Astrocyte (in vitro differentiated cells and primary cell): ENCODE measurements at regions not wholly inside any gene's neighbourhood (a gene's known extent, or its start where the extent isn't known, plus 50 kb on each side); places are given as distances from the start of the nearest gene placed in this dataset.

Experiments
- EZH2 ChIP-seq: IDR thresholded peaks from 2 replicates; pipeline ENCODE4 v1.6.1; 2012; ENCODE audit warnings: mild to moderate bottlenecking, low read length, inconsistent platforms; ENCODE audit not compliant: insufficient read depth
- TF ChIP-seq, protein P1 (sequence below): IDR thresholded peaks from 2 replicates; pipeline ENCODE4 v1.5.1; 2011; ENCODE audit warnings: low read depth, mild to moderate bottlenecking, inconsistent platforms, low read length, moderate library complexity; ENCODE audit not compliant: insufficient read depth

GRCh38 chrX:110966839-110967238 lies 129.2 kb upstream of the PAK3 start:
- TF ChIP-seq, protein P1, sequence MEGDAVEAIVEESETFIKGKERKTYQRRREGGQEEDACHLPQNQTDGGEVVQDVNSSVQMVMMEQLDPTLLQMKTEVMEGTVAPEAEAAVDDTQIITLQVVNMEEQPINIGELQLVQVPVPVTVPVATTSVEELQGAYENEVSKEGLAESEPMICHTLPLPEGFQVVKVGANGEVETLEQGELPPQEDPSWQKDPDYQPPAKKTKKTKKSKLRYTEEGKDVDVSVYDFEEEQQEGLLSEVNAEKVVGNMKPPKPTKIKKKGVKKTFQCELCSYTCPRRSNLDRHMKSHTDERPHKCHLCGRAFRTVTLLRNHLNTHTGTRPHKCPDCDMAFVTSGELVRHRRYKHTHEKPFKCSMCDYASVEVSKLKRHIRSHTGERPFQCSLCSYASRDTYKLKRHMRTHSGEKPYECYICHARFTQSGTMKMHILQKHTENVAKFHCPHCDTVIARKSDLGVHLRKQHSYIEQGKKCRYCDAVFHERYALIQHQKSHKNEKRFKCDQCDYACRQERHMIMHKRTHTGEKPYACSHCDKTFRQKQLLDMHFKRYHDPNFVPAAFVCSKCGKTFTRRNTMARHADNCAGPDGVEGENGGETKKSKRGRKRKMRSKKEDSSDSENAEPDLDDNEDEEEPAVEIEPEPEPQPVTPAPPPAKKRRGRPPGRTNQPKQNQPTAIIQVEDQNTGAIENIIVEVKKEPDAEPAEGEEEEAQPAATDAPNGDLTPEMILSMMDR = no peak
- TF ChIP-seq EZH2 = no peak
